ENCODE measurements at regions not wholly inside any gene's neighbourhood (a gene's known extent, or its start where the extent isn't known, plus 50 kb on each side); places are given as distances from the start of the nearest gene placed in this dataset.
"Not testable (repeated sequence)": the region's sequence is repeated elsewhere in the genome, so short reads cannot be mapped to it uniquely, and the experiment has no call there.

DNA sequence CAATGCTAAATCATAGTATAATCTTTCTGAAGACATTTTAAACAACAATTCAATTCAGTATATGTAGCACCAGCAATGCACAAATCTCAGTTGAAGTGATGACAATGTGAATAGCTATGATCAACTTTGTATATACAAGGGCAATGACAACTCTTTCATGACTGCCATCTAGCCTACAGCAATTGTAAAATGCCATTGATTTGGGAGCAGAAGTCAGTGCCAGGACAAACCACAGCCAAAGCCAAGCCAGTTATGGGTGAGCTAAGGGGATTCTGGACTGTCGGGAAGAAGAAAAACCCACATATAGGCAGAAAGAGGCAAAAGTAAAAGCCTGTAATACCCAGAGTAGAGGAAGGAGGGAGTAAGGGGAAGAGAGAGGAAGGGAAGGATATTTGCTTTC is 238.6 kb downstream of the MID1IP1 start:
- DNase-seq (ENCODE audit: low read depth in 2 of 3, low spot score in 1 of 3): no peak

DNA sequence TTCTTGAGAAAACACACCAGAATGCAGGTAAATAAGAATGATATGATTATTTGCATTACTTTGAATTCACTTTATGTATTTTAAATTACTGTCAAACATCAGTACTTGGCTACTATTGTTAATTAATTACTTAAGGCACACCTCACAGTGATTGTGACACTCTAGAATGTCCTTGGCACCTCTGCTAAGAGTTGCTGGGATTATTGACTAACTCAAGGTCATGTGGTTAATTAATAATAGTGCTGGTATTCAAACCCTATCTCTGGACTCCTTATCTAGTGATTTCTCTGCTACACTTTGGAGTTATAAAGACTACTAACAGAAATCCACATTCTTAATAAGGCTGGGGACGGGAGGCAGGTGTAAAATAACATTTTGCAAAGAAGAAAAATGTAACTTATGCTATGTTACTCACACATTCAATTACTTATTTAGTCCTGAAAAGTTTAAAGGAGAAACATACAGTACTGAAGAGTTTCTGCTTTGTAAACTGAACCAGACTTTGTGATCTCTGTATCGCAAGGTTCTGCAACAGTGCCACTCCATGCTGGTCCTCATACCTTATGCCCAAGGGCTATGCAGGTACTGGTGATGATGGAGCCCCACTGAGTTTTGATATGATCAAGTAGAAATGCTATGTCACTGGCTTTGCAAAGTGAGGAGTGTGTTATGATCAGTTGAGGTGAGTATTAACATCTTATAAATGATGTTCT is 242.7 kb downstream of the MID1IP1 start:
- no peak for DNase-seq (ENCODE audit: low read depth in 2 of 3, low spot score in 1 of 3)

- no peak for DNase-seq (ENCODE audit: low read depth in 2 of 3, low spot score in 1 of 3)
Observed at GRCh38 chrX:39047174-39047573, 245.9 kb downstream of the MID1IP1 start.

- DNase-seq (ENCODE audit: low read depth in 2 of 3, low spot score in 1 of 3): no peak
Observed at GRCh38 chrX:39049975-39050374, 248.7 kb downstream of the MID1IP1 start.

- no peak for DNase-seq (ENCODE audit: low read depth in 2 of 3, low spot score in 1 of 3)
Observed at GRCh38 chrX:39050427-39050826, 249.2 kb downstream of the MID1IP1 start.

DNA sequence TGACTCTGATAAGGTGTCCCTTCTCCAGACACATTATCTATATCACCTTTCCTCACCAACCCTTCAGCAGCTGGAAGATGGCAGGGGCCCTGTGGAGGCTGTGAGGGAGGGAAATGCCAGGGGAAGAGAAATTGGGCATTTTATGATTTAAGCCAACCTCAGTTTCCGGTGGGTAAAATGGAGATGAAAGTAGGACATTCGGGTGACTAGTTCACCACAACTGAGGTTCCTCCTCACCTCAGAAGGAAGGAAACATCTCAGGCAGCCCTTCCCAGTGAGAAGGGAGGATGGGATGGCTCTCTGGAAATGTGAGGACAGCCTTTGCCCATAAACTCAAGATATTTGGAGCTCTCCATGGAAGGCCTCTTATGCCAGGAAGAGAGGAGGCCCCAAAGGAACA is 251.5 kb downstream of the MID1IP1 start:
- DNase-seq (ENCODE audit: low read depth in 2 of 3, low spot score in 1 of 3): no peak

DNA sequence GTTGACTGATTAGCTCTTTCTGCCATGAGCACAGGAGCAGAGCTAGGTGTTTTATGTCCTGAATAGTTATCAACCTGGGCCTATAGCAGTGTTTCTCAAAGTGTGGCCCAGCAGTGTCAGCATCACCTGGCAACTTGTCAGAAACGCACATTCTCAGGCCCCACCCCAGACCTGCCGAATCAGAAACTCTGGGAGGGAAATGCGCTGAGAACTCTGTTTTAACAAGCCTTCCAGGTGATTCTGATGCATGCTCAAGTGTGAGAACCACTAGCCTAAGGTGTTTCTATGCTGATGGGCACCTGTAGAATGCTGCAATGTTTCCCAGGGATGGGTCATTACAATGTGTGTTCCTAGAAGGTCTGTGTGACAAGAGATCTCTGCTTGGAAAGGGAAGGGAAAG is 257.5 kb downstream of the MID1IP1 start:
- DNase-seq (ENCODE audit: low read depth in 2 of 3, low spot score in 1 of 3): no peak

GRCh38 chrX:39059866-39060265 is 258.6 kb downstream of the MID1IP1 start:
- DNase-seq (ENCODE audit: low read depth in 2 of 3, low spot score in 1 of 3): no peak

- no peak for DNase-seq (ENCODE audit: low read depth in 2 of 3, low spot score in 1 of 3)
Observed at GRCh38 chrX:39063037-39063436, 261.8 kb downstream of the MID1IP1 start.

GRCh38 chrX:39063702-39064101 is 262.4 kb downstream of the MID1IP1 start:
- no peak for DNase-seq (ENCODE audit: low read depth in 2 of 3, low spot score in 1 of 3)

GRCh38 chrX:39065051-39065871 is 264.0 kb downstream of the MID1IP1 start:
- no peak for DNase-seq (ENCODE audit: low read depth in 2 of 3, low spot score in 1 of 3)

GRCh38 chrX:39067866-39068265 is 266.6 kb downstream of the MID1IP1 start:
- DNase-seq (ENCODE audit: low read depth in 2 of 3, low spot score in 1 of 3): no peak

DNA sequence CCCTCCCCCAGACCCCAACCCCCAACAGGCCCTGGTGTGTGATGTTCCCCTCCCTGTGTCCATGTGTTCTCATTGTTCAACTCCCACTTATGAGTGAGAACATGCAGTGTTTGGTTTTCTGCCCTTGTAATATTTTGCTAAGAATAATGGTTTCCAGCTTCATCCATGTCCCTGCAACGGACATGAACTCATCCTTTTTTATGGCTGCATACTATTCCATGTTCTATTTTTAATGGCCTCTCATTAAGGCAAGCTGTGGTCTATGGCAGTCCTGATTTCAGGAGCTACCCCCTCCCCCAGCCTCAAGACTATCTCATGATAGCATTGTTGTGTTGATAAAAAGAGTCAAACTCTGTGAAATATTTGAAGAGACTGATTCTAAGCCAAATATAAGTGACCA is 267.4 kb downstream of the MID1IP1 start:
- DNase-seq (ENCODE audit: low read depth in 2 of 3, low spot score in 1 of 3): not testable (repeated sequence)

GRCh38 chrX:39070009-39070408 is 268.8 kb downstream of the MID1IP1 start:
- DNase-seq (ENCODE audit: low read depth in 2 of 3, low spot score in 1 of 3): no peak

DNA sequence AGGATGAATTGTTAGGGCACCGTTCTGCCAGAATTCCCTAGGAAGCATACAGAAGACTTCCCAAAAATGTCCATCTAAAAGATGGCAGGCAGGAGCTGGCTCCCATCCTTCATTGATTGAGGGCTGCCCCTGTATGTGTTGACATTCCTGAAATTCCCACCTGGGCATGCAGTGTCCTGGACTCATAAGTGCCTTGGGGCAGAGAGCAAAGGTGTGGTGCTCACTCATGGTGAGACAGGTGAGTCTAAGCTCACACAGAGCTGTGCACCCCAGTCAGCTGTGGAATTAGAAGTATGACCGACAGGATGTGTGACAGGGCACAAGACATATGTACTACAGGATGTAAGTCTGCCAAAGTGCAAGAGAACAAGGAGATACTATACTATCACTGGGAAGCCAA is 271.9 kb downstream of the MID1IP1 start:
- no peak for DNase-seq (ENCODE audit: low read depth in 2 of 3, low spot score in 1 of 3)

DNA sequence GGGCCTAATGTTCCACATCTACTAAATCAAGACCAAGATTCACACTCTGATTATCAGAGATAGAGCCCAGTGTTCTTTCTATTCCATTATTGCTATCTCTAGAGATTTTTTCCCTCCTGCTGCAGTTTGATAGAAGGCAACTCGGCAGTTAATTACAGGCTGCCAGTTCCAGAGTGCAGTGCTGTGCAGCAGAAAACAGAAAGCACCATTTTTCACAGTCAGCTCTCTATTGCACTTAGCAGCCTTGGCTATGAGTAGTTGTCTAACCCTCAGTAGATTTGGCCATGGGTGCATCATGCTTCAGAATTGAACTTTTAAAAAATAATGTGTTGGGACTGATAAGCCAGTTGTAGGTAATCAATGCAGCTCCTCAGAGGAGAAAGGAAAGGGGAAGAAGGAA is 295.3 kb downstream of the MID1IP1 start:
- no peak for DNase-seq (ENCODE audit: low read depth in 2 of 3, low spot score in 1 of 3)

GRCh38 chrX:39104745-39105144 is 303.5 kb downstream of the MID1IP1 start:
- DNase-seq (ENCODE audit: low read depth in 2 of 3, low spot score in 1 of 3): no peak

DNA sequence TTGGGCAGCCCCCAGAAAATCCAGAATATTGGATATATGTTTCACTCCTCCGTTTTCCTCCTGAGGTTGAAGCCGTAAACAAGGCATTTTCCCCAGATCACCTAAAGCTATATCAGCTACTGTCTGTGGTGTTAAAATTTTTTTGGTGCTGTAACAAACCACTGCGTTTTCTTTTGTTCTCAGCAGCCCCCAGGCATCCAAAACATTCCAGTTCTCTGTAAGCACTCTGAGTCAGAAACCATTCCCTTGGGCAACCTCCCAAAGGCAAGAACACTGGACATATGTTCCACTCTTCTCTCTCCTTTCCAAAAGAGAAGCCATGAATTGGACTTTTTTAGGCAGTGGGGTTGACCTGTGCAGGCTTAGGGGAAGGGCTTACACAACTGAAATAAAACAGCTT is 310.9 kb downstream of the MID1IP1 start:
- DNase-seq (ENCODE audit: low read depth in 2 of 3, low spot score in 1 of 3): no peak

- no peak for DNase-seq (ENCODE audit: low read depth in 2 of 3, low spot score in 1 of 3)
Observed at GRCh38 chrX:39115166-39115565, 313.9 kb downstream of the MID1IP1 start.

GRCh38 chrX:39117101-39117500 is 315.8 kb downstream of the MID1IP1 start:
- no peak for DNase-seq (ENCODE audit: low read depth in 2 of 3, low spot score in 1 of 3)

DNA sequence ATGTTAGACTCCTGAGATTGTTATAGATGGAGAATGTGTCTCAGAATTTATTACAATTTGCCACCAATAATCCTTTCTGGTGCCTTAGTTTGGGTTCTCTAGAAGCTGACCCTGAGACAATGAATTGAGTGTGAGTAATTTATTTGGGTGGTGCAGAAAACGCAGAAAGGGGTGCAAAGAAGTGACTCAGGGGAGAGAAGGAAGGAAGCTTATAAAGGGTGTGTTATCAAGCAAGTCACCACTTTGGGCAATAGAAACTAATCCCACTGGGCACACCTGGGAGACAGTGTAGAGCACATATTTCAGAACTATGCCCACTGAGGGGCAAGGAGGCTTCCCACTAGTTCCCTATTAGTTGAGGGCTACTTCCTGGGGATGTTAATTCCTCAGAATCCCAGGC is 320.6 kb downstream of the MID1IP1 start:
- no peak for DNase-seq (ENCODE audit: low read depth in 2 of 3, low spot score in 1 of 3)

- DNase-seq (ENCODE audit: low read depth in 2 of 3, low spot score in 1 of 3): no peak
Observed at GRCh38 chrX:39125834-39126233, 324.6 kb downstream of the MID1IP1 start.

GRCh38 chrX:39133971-39134370 is 332.7 kb downstream of the MID1IP1 start:
- DNase-seq (ENCODE audit: low read depth in 2 of 3, low spot score in 1 of 3): peak in 2 of 3 donors; percentile 4 to 15

Measured in stimulated activated CD4-positive, alpha-beta T cell treated with anti-CD3 and anti-CD28 coated beads, Interleukin-12 subunit alpha, Interleukin-12 subunit beta, amount 100 ng/mL, for 48 hours (primary cell).